CD4-positive, alpha-beta T cell (primary cell): ENCODE measurements at regions not wholly inside any gene's neighbourhood (a gene's known extent, or its start where the extent isn't known, plus 50 kb on each side); places are given as distances from the start of the nearest gene placed in this dataset.

Experiments
- ATAC-seq: fragments of 200-7000 bp; cut with Tn5 transposase; one replicate; pipeline ENCODE4 v1.10.0; 2022; ENCODE audit warnings: mild to moderate bottlenecking; ENCODE audit not compliant: poor library complexity
- CTCF ChIA-PET: fragments of 350-600 bp; sonication (Branson Sonifier 250); formaldehyde crosslinking; loops from one replicate; lab custom pipeline; 2021; ENCODE audit warnings: antibody characterized with exemption, inconsistent platforms; lab: Charles Lee
- POLR2A ChIA-PET: fragments of 350-600 bp; sonication (Branson Sonifier 250); formaldehyde crosslinking; loops from one replicate; lab custom pipeline; 2021; ENCODE audit warnings: antibody characterized with exemption, inconsistent platforms; lab: Charles Lee
- DNase-seq, 14 experiments: peaks; one replicate each; pipeline ENCODE4 v3.0.0-alpha.2; 2013 to 2020; ENCODE audit warnings: mixed read lengths in 2 of 14
- H3K27ac ChIP-seq, 2 donors: one replicate each; pipeline versions ENCODE4 v1.5.1 to v1.7.0; 2013; ENCODE audit warnings: low read length in 2 of 2, low read depth in 1 of 2, mild to moderate bottlenecking in 1 of 2
- H3K27me3 ChIP-seq, 2 experiments: 1 replicate in 1 of 2; 2 replicates in 1 of 2; pipeline versions ENCODE4 v1.6.1 to v1.7.0; 2013; ENCODE audit warnings: low read length in 2 of 2, control low read depth in 1 of 2, mild to moderate bottlenecking in 1 of 2, moderate library complexity in 1 of 2; ENCODE audit not compliant: insufficient read depth in 2 of 2, control insufficient read depth in 1 of 2
- H3K36me3 ChIP-seq: one replicate; pipeline ENCODE4 v1.6.1; 2013; ENCODE audit warnings: low read length, control low read depth; ENCODE audit not compliant: insufficient read depth
- H3K4me1 ChIP-seq: one replicate; pipeline ENCODE4 v1.6.1; 2013; ENCODE audit warnings: low read length, control low read depth; ENCODE audit not compliant: insufficient read depth
- H3K4me3 ChIP-seq: one replicate; pipeline ENCODE4 v1.5.1; 2013; ENCODE audit warnings: mild to moderate bottlenecking, low read length, moderate library complexity
- H3K9me3 ChIP-seq, 2 experiments: 1 replicate in 1 of 2; 2 replicates in 1 of 2; pipeline versions ENCODE4 v1.6.1 to v1.7.0; 2013; ENCODE audit warnings: low read length in 2 of 2, mild to moderate bottlenecking in 2 of 2, control low read depth in 1 of 2, moderate library complexity in 1 of 2; ENCODE audit not compliant: control insufficient read depth in 1 of 2, insufficient read depth in 1 of 2
- H3K27ac Mint-ChIP-seq: one replicate; pipeline ENCODE4 v1.8.0; 2020; ENCODE audit warnings: mixed read lengths
- H3K27me3 Mint-ChIP-seq: one replicate; pipeline ENCODE4 v1.8.0; 2021; ENCODE audit warnings: mixed read lengths
- H3K36me3 Mint-ChIP-seq: one replicate; pipeline ENCODE4 v1.8.0; 2021; ENCODE audit warnings: low read depth, mixed read lengths
- H3K4me1 Mint-ChIP-seq: one replicate; pipeline ENCODE4 v1.8.0; 2021; ENCODE audit warnings: low read depth, mixed read lengths
- H3K4me3 Mint-ChIP-seq: one replicate; pipeline ENCODE4 v1.8.0; 2020; ENCODE audit warnings: mild to moderate bottlenecking, mixed read lengths
- H3K9me3 Mint-ChIP-seq: one replicate; pipeline ENCODE4 v1.8.0; 2020; ENCODE audit warnings: mixed read lengths
- intact Hi-C, 2 experiments: fragments of 100-400 bp; cut with DNase I in 1 of 2; cut with micrococcal nuclease in 1 of 2; formaldehyde crosslinking; loops; one replicate each; pipeline versions ENCODE4 v1.15.1 to v1.9.0; 2023 to 2025; cut with DNase I, micrococcal nuclease
- TF ChIP-seq, protein P1 (sequence below): fragments of 200-600 bp; IDR thresholded peaks from one replicate; pipeline ENCODE4 v1.8.0; 2022; ENCODE audit warnings: antibody characterized with exemption, mild to moderate bottlenecking

DNA sequence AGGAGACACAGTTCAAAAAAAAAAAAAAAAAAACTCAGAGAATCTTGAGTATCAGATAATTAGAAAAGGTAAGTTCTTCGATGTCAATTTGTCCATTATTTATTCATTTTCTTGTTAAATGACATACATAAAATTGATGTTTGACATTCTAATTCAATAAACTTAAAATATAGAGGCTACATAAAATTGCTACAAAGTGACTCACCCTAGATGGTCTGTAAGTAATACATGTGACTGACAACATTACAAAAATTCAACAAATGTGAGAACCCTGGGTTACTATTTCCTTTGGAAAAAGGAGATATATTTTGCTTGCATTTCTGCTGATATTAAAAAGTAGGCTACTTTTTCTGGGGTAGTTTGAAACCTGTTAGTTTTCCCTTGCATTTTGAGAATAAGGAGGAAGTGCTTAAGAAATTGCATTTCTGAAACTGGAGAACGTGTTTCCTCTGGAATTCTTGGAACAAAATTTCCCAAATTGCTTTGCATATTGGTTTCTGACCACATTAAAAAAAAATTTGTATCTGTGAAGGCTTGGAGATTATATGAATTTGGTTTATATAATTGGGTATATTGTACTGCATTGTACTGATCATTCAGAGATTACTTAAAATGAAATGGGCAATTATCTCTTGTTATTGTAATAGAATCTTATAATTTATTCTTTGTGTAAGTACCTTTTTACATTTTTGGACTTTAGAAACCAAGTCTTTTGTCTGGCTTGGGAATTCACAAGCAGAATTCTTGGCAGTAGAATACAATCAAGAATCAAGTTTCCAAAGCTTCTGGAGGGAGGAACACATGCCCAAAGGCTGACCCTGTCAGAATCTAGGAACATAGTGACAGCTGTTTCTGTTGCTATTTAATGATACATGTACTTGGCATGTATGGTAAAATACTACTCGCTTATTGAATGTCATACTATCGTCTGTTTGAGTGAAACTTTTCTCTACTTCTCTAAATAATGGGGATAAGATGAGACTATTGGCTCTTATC, 106.1 kb downstream of the DSEL start:
- Histone ChIP-seq H3K27me3 (no peaks in the 10 kb centered on the region), H3K4me1 (no peaks in the 10 kb centered on the region), H3K36me3 (no peaks in the 10 kb centered on the region), H3K9me3 (no peaks in the 10 kb centered on the region), H3K4me3 (no peak overlapping the region), H3K27ac (no peak overlapping the region)
- Mint-ChIP-seq H3K4me3 (no peak overlapping the region), H3K36me3 (no peaks in the 10 kb centered on the region), H3K27ac (no peak overlapping the region), H3K4me1 (no peaks in the 10 kb centered on the region), H3K9me3 (no peaks in the 10 kb centered on the region), H3K27me3 (no peaks in the 10 kb centered on the region)
- TF ChIP-seq, protein P1, sequence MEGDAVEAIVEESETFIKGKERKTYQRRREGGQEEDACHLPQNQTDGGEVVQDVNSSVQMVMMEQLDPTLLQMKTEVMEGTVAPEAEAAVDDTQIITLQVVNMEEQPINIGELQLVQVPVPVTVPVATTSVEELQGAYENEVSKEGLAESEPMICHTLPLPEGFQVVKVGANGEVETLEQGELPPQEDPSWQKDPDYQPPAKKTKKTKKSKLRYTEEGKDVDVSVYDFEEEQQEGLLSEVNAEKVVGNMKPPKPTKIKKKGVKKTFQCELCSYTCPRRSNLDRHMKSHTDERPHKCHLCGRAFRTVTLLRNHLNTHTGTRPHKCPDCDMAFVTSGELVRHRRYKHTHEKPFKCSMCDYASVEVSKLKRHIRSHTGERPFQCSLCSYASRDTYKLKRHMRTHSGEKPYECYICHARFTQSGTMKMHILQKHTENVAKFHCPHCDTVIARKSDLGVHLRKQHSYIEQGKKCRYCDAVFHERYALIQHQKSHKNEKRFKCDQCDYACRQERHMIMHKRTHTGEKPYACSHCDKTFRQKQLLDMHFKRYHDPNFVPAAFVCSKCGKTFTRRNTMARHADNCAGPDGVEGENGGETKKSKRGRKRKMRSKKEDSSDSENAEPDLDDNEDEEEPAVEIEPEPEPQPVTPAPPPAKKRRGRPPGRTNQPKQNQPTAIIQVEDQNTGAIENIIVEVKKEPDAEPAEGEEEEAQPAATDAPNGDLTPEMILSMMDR, result no peak
- CTCF ChIA-PET, result no interaction called here
- DNase-seq, result no peak
- intact Hi-C loops, result no loop called here
- POLR2A ChIA-PET, result no interaction called here
- ATAC-seq, result no peak

DNA sequence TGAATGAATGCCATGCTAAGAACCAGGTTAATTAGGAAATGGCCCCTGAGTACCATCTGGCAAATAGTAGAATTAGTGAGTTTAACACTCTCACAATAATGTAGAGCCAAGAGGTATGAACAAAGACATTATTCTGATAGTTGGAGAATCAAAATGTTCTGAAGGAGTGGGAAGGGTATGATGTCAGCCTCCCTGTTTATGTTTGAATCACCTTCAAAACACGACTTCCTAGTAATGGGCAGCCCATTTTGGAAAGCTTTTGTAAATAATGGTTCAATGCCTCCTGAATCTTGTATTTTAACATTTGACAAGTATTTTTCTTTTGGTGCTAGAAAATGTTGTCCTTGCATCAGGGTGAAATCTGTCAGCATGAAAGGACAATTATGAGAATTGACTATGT, 108.3 kb downstream of the DSEL start:
- ChIA-PET CTCF (no interaction called here), POLR2A (no interaction called here)
- Mint-ChIP-seq H3K27ac (no peak overlapping the region), H3K36me3 (no peaks in the 10 kb centered on the region), H3K27me3 (no peaks in the 10 kb centered on the region), H3K9me3 (no peaks in the 10 kb centered on the region), H3K4me1 (no peaks in the 10 kb centered on the region), H3K4me3 (no peak overlapping the region)
- intact Hi-C loops, result no loop called here
- ATAC-seq, result no peak
- Histone ChIP-seq H3K36me3 (no peaks in the 10 kb centered on the region), H3K4me1 (no peaks in the 10 kb centered on the region), H3K4me3 (no peak overlapping the region), H3K27me3 (no peaks in the 10 kb centered on the region), H3K27ac (no peak overlapping the region), H3K9me3 (no peaks in the 10 kb centered on the region)
- TF ChIP-seq, protein P1, result no peak
- no peak for DNase-seq

- Mint-ChIP-seq H3K27ac (no peak overlapping the region), H3K4me1 (no peaks in the 10 kb centered on the region), H3K9me3 (no peaks in the 10 kb centered on the region), H3K27me3 (peaks cover 5% of the 10 kb centered on the region), H3K36me3 (no peaks in the 10 kb centered on the region), H3K4me3 (no peak overlapping the region)
- H3K9me3 ChIP-seq, result no peaks in the 10 kb centered on the region
- no peaks in the 10 kb centered on the region for H3K27me3 ChIP-seq
- intact Hi-C loops, result no loop called here
- DNase-seq (no peak), ATAC-seq (no peak)
- no peak overlapping the region for H3K27ac ChIP-seq
- H3K4me1 ChIP-seq, result no peaks in the 10 kb centered on the region
- TF ChIP-seq, protein P1, result no peak
- ChIA-PET CTCF (no interaction called here), POLR2A (no interaction called here)
- H3K4me3 ChIP-seq, result no peak overlapping the region
- no peaks in the 10 kb centered on the region for H3K36me3 ChIP-seq
Observed at GRCh38 chr18:67406714-67407113, 109.8 kb downstream of the DSEL start.
